Calu3 (cell line): ENCODE measurements at regions not wholly inside any gene's neighbourhood (a gene's known extent, or its start where the extent isn't known, plus 50 kb on each side); places are given as distances from the start of the nearest gene placed in this dataset.

Experiments
- BruUV-seq: library from RNA; stranded (reverse); fragments of 400-500 nt; replicated peaks from 2 replicates; lab custom pipeline; 2021; lab: Mats Ljungman, UMichigan
- CTCF ChIA-PET: fragments of 300-600 bp; sonication (Branson Sonifier 250); formaldehyde crosslinking; loops from one replicate; lab custom pipeline; 2022; ENCODE audit warnings: antibody characterized with exemption; lab: Charles Lee
- DNase-seq: peaks from one replicate; pipeline ENCODE4 v3.0.0; 2022
- H3K27ac Mint-ChIP-seq: one replicate; pipeline ENCODE4 v1.8.0; 2022; ENCODE audit warnings: mixed read lengths; ENCODE audit not compliant: unreplicated experiment
- H3K27me3 Mint-ChIP-seq: one replicate; pipeline ENCODE4 v1.8.0; 2022; ENCODE audit warnings: mixed read lengths; ENCODE audit not compliant: unreplicated experiment
- H3K36me3 Mint-ChIP-seq: one replicate; pipeline ENCODE4 v1.8.0; 2022; ENCODE audit warnings: mild to moderate bottlenecking, moderate library complexity, mixed read lengths; ENCODE audit not compliant: insufficient read depth, unreplicated experiment
- H3K4me1 Mint-ChIP-seq: one replicate; pipeline ENCODE4 v1.8.0; 2022; ENCODE audit warnings: mild to moderate bottlenecking, low read depth, mixed read lengths; ENCODE audit not compliant: unreplicated experiment
- H3K4me3 Mint-ChIP-seq: one replicate; pipeline ENCODE4 v1.8.0; 2022; ENCODE audit warnings: mild to moderate bottlenecking, low read depth, moderate library complexity, mixed read lengths; ENCODE audit not compliant: unreplicated experiment
- H3K9me3 Mint-ChIP-seq: one replicate; pipeline ENCODE4 v1.8.0; 2022; ENCODE audit warnings: low read depth, mixed read lengths; ENCODE audit not compliant: unreplicated experiment
- intact Hi-C: fragments of 100-400 bp; cut with micrococcal nuclease; formaldehyde crosslinking; loops from one replicate; pipeline ENCODE4 v1.10.0; 2022; ENCODE audit not compliant: unreplicated experiment
- TF ChIP-seq, protein P1 (sequence below): fragments of 200-600 bp; IDR thresholded peaks from one replicate; pipeline ENCODE4 v1.8.0; 2022; ENCODE audit warnings: antibody characterized with exemption; ENCODE audit not compliant: unreplicated experiment

DNA sequence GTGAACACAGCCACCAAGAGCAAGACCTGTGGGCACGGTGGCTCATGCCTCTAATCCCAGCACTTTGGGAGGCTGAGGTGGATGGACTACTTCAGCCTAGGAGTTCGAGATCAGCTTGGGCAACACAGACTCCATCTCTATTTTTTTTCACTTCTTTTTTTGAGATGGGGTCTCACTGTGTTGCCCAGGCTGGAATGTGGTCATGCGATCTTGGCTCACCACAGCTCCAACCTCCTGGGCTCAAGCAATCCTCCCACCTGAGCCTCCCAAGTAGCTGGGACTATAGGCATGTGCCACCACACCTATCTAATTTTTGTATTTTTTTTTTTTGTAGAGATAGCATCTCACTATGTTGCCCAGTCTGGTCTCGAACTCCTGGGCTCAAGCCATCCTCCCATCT, 54.4 kb upstream of the SPRED2 start:
- TF ChIP-seq, protein P1, sequence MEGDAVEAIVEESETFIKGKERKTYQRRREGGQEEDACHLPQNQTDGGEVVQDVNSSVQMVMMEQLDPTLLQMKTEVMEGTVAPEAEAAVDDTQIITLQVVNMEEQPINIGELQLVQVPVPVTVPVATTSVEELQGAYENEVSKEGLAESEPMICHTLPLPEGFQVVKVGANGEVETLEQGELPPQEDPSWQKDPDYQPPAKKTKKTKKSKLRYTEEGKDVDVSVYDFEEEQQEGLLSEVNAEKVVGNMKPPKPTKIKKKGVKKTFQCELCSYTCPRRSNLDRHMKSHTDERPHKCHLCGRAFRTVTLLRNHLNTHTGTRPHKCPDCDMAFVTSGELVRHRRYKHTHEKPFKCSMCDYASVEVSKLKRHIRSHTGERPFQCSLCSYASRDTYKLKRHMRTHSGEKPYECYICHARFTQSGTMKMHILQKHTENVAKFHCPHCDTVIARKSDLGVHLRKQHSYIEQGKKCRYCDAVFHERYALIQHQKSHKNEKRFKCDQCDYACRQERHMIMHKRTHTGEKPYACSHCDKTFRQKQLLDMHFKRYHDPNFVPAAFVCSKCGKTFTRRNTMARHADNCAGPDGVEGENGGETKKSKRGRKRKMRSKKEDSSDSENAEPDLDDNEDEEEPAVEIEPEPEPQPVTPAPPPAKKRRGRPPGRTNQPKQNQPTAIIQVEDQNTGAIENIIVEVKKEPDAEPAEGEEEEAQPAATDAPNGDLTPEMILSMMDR = no peak
- Mint-ChIP-seq H3K27ac (no peak overlapping the region), H3K9me3 (peaks cover 9% of the 10 kb centered on the region), H3K4me1 (peaks cover 7% of the 10 kb centered on the region), H3K27me3 (no peaks in the 10 kb centered on the region), H3K4me3 (no peak overlapping the region), H3K36me3 (no peaks in the 10 kb centered on the region)
- DNase-seq = no peak
- CTCF ChIA-PET = no interaction called here
- no TSS peak for BruUV-seq
- intact Hi-C loops = no loop called here

DNA sequence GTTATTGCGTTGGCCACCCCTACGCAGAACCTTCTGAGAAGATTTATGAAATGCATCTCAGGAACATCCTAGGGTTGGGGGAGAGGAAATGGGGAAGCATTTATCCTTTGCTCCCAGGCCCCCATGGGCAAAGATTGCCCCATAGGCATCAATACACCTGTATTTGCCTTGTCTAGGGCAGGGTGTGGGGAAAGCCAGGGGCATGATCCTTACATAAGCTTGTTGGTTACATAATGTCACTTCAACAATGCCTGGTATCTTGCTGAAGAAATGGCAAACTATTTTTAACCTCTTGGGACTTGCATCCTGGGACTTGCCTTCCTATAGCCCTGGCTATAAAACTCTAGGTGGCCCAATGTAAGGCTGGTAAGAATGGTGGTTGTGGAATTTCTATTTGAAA, 53.9 kb upstream of the SPRED2 start:
- no peaks in the 10 kb centered on the region for H3K36me3 Mint-ChIP-seq
- H3K9me3 Mint-ChIP-seq = peaks cover 9% of the 10 kb centered on the region
- no peak overlapping the region for H3K27ac Mint-ChIP-seq
- CTCF ChIA-PET = no interaction called here
- TF ChIP-seq, protein P1 = no peak
- DNase-seq = no peak
- intact Hi-C loops = no loop called here
- H3K4me3 Mint-ChIP-seq = no peak overlapping the region
- H3K4me1 Mint-ChIP-seq = peaks cover 3% of the 10 kb centered on the region
- H3K27me3 Mint-ChIP-seq = no peaks in the 10 kb centered on the region
- no TSS peak for BruUV-seq

DNA sequence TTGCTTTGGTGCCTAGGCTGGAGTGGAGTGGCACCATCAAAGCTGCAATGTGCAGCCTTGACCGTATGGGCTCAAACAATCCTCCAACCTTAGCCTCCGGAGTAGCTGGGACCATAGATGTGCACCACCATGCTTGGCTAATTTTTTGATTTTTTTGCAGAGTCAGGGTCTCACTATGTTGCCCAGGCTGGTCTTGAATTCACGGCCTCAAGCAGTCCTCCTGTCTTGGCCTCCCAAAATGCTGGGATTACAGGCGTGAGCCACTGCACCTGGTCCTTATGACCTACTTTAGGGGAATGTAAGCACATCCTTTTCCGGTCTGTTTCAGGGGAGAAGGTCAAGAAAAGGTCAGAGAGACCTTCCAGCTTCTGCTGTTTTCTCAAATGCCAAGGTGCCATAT, 53.4 kb upstream of the SPRED2 start:
- H3K9me3 Mint-ChIP-seq = peaks cover 9% of the 10 kb centered on the region
- H3K36me3 Mint-ChIP-seq = no peaks in the 10 kb centered on the region
- TF ChIP-seq, protein P1 = no peak
- no peak overlapping the region for H3K27ac Mint-ChIP-seq
- BruUV-seq = no TSS peak
- no peak for DNase-seq
- H3K4me1 Mint-ChIP-seq = no peaks in the 10 kb centered on the region
- no peak overlapping the region for H3K4me3 Mint-ChIP-seq
- intact Hi-C loops = no loop called here
- no peaks in the 10 kb centered on the region for H3K27me3 Mint-ChIP-seq
- CTCF ChIA-PET = no interaction called here

DNA sequence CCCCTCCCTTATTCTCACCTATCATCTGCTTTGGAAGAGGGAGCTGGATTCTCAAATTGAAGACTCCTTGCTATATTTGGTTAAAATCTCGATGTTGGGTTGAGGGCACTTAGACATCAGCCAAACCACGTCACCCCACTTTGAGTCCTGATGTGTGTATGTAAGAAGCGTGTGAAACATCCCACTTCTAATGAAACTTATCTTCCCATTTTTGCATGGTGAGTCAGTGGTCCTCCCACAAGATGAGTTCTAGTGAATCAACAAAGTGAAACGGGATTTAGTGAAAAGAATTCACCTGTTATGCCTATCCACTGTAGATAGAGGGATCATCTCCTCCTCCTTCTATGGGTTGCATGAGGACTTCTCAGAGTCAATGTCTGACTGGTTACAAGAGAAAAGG, 51.4 kb upstream of the SPRED2 start:
- Mint-ChIP-seq H3K4me3 (no peak overlapping the region), H3K9me3 (peaks cover 7% of the 10 kb centered on the region), H3K27ac (no peak overlapping the region), H3K4me1 (no peaks in the 10 kb centered on the region), H3K27me3 (no peaks in the 10 kb centered on the region), H3K36me3 (no peaks in the 10 kb centered on the region)
- CTCF ChIA-PET = interaction anchor here (0.6 to 0.7 kb wide), 2 partner anchors 94 to 159 kb away, joined by 3 read pairs; no protein-coding TSS in a partner anchor
- no peak for DNase-seq
- no TSS peak for BruUV-seq
- TF ChIP-seq, protein P1 = no peak
- intact Hi-C loops = no loop called here
